ENCODE measurements at regions not wholly inside any gene's neighbourhood (a gene's known extent, or its start where the extent isn't known, plus 50 kb on each side); places are given as distances from the start of the nearest gene placed in this dataset.

DNA sequence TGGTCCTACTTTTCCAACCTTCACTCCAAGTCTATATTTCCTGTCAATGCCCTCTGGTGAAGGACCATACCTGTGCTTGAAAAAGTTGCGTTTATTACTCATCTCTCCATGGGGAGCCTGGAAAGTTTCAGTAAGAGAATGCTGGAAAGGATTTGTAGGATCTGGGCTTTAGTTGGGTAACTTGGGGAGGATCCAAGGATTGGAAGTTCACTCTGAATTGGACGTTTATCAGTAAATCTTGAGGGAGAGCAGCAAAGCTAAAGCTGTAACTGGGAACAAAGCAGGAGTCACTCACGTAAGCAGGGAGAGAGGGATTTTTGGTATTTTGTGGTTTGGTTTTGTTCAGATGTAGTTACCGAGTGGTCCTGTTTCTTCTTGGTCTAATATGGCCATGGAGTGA is 51.4 kb upstream of the NPVF start:
- DNase-seq: no peak

GRCh38 chr7:25280181-25280580 is 51.9 kb upstream of the NPVF start:
- DNase-seq: no peak

DNA sequence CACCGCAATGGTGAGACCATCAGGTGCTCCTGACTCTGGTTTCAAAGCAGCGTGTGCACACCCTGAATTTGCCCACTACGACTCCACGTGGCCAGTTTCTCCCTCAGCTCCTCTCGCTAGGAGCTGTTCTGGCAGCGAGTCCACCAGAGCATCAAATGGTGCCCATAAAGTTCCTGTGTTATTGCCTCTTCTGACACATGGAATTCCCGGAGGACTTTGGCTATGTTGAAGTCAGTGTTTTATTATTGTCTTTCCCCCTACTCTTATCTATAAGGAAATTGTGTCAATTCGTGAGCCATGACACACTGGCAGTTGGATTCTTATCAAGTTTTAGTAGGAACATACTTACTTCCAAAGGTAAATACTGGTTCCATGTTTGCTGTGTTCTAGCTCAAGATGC is 53.9 kb upstream of the NPVF start:
- DNase-seq: no peak

DNA sequence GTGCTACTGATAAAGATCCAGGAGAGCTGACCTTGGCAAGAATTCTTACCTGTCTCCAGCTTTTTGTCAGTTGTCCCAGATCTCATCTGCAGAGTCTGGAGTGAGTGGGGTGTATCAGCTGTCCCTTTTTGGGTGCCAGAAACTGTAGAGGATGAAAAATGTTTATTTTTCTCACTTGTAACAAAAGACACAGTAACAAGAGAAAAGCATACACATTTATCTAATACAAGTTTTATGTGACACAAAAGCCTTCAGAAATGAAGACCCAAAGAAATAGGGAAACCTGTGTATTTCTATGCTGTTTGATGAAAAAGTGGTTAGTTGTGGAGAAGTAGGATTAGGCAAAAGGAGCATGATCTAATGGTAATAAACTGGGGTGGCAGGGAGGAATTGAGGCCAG is 58.5 kb upstream of the NPVF start:
- DNase-seq: no peak

GRCh38 chr7:25287291-25287690 is 59.0 kb upstream of the NPVF start:
- DNase-seq: no peak

DNA sequence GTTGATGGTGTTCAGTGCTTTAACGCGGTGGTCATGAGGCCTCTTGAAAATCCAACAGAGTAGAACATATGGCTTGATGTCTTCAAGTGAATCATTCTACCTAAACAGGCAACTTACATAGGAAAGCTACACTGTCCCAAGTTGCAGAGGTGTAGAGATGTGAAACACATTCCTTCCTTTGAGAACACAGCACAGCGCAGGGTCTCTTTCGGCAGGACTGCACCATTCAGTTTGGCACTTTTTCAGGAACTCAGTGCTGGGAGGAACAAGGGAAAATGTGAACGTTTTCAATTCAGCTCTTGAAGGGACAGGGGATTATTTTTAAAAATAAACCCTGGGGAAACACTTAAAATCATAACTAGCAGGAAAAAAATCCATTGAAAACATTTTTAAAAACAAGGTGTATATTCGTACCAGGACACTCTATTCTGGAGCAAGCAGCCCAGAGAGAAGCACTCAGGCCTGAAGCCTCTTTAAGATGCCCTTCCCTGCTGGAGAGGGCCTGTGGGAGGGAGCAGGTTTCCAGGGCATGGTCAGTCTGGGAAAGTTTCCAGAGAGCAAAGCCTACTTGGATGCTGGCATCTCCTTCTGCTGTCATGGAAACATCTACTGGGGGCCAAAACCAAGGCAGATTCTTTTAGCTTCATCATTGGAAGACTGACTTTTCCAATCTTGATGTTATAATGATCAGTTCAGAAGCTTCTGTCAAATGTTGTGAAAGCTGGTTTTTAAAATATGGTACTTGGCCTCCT is 60.4 kb upstream of the NPVF start:
- DNase-seq: no peak

DNA sequence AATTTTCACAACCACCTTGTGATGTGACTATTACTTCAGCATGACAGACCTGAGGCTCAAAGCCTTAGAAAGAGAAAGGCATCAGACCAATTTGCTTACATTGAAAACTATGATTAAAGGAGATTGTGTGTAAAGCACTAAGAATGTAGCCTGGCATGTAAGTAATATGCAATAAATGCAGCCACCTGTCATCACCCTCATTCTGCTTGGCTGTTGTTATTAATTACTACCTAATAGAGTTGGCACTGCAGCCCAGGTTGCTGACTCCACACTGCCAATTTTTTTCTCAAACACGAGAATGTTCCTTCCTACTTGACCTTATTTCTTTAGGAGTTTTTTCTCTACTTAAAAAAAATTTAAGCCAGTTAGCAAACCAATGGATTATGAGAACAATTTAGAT is 61.2 kb upstream of the NPVF start:
- no peak for DNase-seq

- DNase-seq: no peak
Measured at GRCh38 chr7:25294624-25295023, 66.3 kb upstream of the NPVF start.

DNA sequence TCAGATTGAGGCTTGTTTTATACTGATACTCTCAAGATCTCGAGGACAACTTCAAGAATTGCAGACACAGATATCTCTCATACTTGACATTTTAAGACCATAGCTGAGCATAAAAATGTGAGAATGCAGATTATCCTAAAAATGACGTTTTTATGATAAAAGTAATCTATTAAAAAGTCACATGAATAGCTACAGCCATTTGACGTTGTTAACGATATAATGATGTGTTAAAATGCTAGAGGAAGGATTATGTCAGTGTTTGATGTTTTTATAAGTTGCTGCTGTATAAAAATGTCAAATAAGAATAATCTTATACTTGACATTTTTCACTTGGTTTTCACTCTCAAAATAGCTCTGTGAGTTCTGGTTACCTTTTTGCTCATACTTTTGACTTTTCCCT is 67.1 kb upstream of the NPVF start:
- DNase-seq: no peak

- no peak for DNase-seq
Measured at GRCh38 chr7:25296086-25296485, 67.8 kb upstream of the NPVF start.

- DNase-seq: no peak
Measured at GRCh38 chr7:25297278-25297677, 69.0 kb upstream of the NPVF start.

DNA sequence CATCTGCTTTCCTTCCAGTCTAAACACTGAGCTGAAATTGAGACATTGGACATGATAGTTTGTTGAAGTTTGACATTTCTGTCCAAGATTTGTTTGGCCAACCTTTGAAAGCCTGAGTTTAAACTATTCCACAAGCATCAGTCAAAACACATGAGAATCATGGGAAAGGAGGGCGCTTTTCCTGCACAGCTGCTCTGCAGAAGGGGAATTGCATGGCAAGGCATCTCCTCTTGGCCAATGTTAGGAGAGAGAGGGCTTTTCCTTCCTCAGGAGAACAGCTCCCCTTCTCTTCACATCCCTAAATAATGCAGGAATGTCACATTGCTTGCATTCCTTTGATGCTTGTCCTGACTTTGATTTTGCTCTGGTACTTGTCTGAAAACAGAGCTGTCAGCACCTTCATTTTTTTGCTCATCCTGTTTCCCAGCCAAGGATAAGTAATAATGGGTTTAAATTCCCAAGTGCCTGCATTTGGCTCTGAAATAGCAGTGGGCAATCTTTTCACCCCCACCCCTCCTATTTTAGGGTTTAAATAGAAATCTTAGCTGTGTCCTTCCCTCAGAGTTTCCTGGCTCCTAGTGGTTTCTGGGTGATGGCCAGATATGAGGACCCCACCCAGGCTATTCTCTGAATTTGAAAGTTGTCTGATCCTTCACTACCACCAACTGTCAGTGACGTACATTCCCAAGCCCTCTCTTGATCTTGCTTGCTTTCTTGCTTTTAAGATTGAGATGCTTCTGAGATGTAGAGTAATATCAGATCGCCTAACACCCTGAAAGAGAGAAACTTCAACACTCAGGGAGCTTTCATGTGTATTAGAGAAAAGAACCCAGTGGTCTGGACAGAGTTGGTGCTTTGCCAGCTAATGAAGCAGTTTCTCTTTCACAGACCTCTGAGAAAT is 75.2 kb upstream of the NPVF start:
- no peak for DNase-seq

DNA sequence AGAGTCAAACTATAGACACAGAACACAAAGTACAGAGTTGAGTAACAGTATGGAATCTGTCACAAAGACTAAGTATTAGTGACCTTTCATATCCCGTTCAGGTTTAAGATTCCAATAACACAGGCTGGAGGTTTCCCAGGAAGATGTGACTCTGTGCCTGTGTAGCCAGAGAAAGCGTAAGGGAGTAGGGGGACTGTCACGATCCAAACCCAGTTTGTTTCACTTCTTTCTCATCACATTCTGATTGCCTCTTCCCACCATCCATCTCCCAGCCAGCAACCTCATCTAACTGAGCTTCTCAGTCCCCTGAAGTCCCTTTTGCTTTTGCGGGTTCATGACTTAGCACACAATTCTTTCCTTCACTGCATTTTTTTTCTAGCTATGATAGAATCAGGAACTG is 76.4 kb upstream of the NPVF start:
- DNase-seq: no peak

DNA sequence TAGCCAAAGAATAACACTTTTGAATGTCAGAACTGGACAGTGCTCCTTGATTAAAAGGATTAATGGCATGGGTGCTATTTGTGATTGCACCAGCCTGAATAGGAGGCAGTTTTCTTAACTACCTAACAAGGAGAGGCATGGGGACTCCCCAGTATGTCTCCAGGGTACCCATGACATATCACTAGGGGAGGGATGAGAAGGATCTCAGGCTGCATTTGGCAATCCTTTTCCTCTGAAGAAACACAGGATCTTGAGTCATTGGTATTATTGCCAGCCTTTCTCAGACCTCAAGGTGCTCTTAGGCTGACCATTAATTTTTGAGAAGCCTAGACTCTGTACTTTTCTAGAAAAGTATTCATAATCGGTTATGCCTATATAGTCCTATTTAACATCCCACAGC is 77.5 kb upstream of the NPVF start:
- DNase-seq: no peak

DNA sequence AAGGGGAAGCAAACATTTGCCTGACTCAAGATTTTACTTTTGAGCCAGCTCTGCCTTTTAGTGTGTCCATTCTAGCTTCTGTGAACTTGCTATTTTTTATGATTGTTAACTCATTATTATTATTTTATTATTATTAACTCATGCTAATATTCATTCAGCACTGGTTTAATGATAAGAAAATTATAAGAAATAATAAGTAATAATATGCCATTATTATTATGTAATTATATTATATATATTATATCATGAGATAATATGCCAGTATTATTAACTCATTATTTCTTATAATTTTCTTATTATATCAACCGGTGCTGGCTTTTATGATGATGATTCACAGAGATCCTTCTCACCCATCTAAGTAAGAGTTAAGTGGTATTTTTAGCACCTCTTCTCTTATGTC is 79.3 kb upstream of the NPVF start:
- DNase-seq: no peak

- DNase-seq: no peak
Measured at GRCh38 chr7:25308246-25308645, 80.0 kb upstream of the NPVF start.

DNA sequence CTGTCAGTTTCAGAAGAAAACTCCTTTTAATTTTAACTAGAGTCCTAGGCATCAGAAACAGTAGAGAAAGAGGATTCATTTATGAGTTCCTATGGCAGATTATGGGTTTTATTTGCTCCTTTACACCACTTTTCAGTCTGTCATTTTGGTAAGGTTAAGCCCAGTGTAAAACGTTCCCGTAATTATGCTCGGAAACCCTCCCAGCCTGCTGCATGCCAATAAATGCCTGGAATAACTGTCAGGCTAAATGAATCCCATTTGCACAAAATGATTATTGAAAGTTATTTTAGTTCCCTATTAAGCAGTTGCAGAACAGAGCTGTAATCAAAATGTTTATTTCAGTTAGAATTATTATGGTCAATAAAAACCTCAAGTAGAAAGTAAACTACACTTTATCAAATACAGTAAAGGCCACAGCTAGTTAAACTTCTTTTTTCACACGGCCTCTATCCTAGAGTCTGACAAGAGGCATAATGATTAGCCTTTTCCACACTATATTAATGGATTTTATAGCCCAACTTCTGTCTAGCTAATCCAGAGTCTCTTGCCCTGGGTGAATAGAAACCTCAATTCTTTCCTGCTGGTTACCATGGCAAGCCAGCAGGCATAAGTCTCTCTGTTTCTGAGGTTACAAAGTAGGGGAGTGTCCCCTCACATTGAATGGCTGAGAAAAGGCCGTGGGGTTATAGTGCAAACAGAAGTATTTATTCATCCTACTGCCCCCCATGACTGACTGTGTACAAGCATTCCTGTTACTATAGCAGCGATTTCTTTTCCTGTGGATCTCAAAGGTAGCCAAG is 80.8 kb upstream of the NPVF start:
- DNase-seq: no peak

- DNase-seq: no peak
Measured at GRCh38 chr7:25310896-25311295, 82.6 kb upstream of the NPVF start.

DNA sequence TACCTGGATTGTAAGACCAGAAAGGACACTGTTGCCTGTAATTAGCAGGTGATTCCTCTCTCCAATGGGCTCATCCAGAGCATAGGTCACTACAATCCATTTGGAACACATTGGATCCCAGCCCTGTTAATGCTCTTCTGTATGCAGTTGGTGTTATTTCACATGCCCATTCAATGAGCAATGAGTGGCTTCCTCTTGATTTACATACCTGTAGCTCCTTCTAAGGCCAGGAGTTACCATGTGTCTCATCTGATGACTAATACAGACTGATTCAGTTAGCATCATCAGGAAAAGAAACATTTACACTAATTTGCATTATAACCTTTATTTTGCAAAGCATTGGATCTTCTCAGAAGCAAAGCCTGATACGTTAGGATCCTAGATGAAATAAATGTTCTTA is 83.1 kb upstream of the NPVF start:
- no peak for DNase-seq

DNA sequence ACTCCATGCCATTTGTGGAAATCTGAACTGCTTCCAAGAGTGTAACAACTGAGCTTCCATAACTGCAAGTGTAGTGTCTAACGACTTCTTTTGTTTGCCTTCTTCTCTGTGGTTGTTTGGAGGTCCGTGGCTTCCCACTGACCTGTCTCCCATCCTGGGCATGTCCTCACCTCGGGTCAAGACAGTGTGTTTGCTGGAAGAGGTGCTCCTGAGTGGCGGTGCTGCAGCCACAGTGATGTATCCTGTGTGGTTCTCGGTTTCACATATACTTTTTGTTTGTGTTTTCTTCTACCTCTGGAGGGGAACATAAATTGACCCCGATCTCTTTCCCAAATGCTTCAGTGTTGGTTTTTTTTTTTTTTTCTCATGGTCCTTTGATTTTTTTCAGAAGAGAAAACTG is 84.7 kb upstream of the NPVF start:
- no peak for DNase-seq

GRCh38 chr7:25313526-25313925 is 85.2 kb upstream of the NPVF start:
- no peak for DNase-seq

DNA sequence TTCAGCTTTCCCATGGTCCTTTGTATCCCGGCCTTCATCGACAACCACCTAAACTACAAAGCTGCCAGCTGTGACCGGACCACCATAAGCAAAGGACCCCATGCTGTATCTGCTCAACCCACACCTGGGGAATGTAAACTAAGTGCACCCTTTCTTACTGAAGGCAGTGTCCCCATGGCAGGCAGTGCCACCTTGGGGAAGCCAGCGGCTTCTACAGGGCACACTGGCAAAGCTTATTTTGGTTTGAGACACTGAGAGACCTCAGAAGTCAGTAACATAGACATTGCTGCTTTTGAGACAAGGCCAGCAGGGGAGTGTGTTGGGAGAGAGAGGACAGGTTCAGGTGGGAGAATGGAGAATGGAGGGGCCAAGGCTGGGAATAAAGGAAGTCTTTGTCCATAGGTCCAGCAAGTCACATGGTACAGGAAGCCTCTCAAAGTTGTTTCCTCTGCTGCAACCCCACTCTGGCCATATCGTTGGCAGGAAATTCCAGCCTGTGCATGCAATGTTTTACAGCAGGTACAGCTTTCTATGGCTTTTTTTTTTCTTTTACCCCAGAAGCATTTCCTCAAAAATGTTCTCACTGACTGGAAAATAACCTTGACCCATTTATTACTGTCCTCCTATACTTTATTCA is 85.9 kb upstream of the NPVF start:
- DNase-seq: peak; percentile 76

GRCh38 chr7:25314731-25315267 is 86.5 kb upstream of the NPVF start:
- DNase-seq: peak; percentile 83
